ENCODE measurements at regions not wholly inside any gene's neighbourhood (a gene's known extent, or its start where the extent isn't known, plus 50 kb on each side); places are given as distances from the start of the nearest gene placed in this dataset.

DNA sequence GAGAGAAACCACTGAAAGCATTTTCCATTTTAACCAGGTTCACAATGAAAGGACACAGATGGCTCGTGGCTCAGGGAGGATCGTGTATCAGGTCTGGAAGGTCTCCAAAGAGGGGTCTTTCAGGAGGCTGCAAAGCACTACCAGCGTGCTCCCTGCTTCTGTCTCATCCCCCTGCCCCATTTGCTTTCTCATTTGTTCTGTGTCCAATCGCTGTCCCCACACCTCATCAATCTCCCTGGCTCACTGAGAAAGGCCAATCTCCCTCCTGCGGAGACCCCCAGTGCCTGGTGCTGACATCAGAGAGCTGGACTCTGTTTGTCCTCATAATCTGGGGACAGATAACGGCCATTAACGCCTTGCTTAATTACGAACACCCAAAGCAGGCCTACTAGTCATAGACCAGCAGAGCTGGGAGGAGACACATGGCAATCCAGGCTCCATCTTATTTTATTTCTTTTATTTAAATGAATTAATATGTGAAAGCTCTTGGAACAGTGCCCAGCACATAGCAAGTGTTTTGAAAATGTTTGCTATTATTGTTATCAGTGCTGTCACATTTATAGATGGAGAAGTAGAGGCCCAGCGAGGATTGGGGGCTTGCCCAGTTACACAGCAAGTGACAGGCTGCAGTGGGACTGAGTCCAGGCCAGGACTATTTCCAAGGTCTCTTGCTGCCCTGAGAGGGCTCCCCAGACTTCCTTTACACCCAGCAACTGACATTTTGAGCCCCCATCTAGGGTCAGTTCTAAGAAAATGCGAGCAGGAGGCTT lies 341.0 kb upstream of the USP24 start:
- Histone ChIP-seq H3K4me3 (ENCODE audit: low read length, poor library complexity, severe bottlenecking) (no peak overlapping the region), H3K9me2 (replicated peaks; ENCODE audit: low read depth, low read length) (no peaks in the 10 kb centered on the region), H3K36me3 (ENCODE audit: insufficient read depth, low read length) (no peaks in the 10 kb centered on the region), H3K9ac (ENCODE audit: low read depth, low read length, poor library complexity, severe bottlenecking) (no peak overlapping the region), H3K27me3 (ENCODE audit: insufficient read depth, low read length, poor library complexity, severe bottlenecking) (no peaks in the 10 kb centered on the region), H3F3A (ENCODE audit: low read depth) (no peaks in the 10 kb centered on the region), H3K4me2 (ENCODE audit: low read depth, low read length, poor library complexity, severe bottlenecking) (no peak overlapping the region), H2AFZ (ENCODE audit: low read length) (no peak overlapping the region), H3K79me2 (ENCODE audit: insufficient read depth, low read length) (no peaks in the 10 kb centered on the region), H4K20me1 (ENCODE audit: insufficient read depth, low read length, poor library complexity, severe bottlenecking) (no peaks in the 10 kb centered on the region), H3K4me1 (ENCODE audit: insufficient read depth, low read length, poor library complexity, severe bottlenecking) (no peaks in the 10 kb centered on the region), H3K9me3 (ENCODE audit: insufficient read depth, low read depth, low read length) (peaks cover 3% of the 10 kb centered on the region; the same call in 1 of the 2 replicates)
- TF ChIP-seq, protein P1, sequence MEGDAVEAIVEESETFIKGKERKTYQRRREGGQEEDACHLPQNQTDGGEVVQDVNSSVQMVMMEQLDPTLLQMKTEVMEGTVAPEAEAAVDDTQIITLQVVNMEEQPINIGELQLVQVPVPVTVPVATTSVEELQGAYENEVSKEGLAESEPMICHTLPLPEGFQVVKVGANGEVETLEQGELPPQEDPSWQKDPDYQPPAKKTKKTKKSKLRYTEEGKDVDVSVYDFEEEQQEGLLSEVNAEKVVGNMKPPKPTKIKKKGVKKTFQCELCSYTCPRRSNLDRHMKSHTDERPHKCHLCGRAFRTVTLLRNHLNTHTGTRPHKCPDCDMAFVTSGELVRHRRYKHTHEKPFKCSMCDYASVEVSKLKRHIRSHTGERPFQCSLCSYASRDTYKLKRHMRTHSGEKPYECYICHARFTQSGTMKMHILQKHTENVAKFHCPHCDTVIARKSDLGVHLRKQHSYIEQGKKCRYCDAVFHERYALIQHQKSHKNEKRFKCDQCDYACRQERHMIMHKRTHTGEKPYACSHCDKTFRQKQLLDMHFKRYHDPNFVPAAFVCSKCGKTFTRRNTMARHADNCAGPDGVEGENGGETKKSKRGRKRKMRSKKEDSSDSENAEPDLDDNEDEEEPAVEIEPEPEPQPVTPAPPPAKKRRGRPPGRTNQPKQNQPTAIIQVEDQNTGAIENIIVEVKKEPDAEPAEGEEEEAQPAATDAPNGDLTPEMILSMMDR (conservative IDR thresholded peaks at IDR 0.05; ENCODE audit: low read length): no peak
- TF ChIP-seq EZH2phosphoT487 (IDR thresholded peaks at IDR 0.05; ENCODE audit: borderline replicate concordance): no peak

DNA sequence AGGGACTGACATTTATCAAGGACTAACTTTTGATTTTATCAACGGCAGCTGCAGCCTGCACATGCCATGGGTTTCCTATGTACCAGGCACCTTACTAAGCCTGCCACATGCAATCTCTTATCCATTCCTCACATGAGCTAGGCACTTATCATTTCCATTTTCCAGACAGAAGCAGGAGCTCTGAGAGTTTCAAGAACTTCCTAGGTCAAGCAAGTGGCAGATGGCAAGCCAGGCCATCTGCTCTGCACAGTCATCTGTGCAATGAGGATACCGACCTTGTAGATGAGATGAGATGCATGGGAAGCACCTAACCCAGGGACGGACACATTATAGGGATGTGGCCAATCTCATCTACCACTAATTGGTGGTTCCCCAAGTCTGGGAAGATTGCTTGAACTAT lies 339.4 kb upstream of the USP24 start:
- Histone ChIP-seq H3K79me2 (ENCODE audit: insufficient read depth, low read length) (no peaks in the 10 kb centered on the region), H3K36me3 (ENCODE audit: insufficient read depth, low read length) (no peaks in the 10 kb centered on the region), H3K4me3 (ENCODE audit: low read length, poor library complexity, severe bottlenecking) (no peak overlapping the region), H3F3A (ENCODE audit: low read depth) (no peaks in the 10 kb centered on the region), H4K20me1 (ENCODE audit: insufficient read depth, low read length, poor library complexity, severe bottlenecking) (no peaks in the 10 kb centered on the region), H3K4me2 (ENCODE audit: low read depth, low read length, poor library complexity, severe bottlenecking) (no peak overlapping the region), H3K4me1 (ENCODE audit: insufficient read depth, low read length, poor library complexity, severe bottlenecking) (no peaks in the 10 kb centered on the region), H3K9me2 (replicated peaks; ENCODE audit: low read depth, low read length) (no peaks in the 10 kb centered on the region), H3K9ac (ENCODE audit: low read depth, low read length, poor library complexity, severe bottlenecking) (no peak overlapping the region), H3K9me3 (ENCODE audit: insufficient read depth, low read depth, low read length) (0 out of 2 replicates have a peak, but pooled peaks cover 3% of the 10 kb centered on the region), H2AFZ (ENCODE audit: low read length) (no peak overlapping the region), H3K27me3 (ENCODE audit: insufficient read depth, low read length, poor library complexity, severe bottlenecking) (no peaks in the 10 kb centered on the region)
- TF ChIP-seq, protein P1 (conservative IDR thresholded peaks at IDR 0.05; ENCODE audit: low read length): no peak
- no peak for TF ChIP-seq EZH2phosphoT487 (IDR thresholded peaks at IDR 0.05; ENCODE audit: borderline replicate concordance)

DNA sequence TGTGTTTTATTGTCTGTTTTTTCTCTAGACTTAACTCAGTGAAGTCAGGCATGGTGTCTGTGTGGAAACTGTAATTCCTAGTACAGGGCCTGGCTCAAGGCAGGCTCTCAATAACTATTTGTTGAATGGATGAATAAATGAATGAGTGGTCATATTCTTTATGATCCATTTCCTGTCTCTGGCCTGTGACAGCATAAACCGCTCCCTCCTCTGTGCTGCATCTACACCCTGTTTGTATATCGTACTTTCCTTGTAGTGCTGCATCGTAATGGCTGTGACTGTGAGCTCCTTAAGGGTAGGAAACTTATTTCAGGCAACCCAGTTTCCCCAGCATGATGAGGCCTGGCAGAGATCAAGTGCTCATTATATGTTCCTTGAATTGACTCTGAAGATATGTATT lies 337.5 kb upstream of the USP24 start:
- Histone ChIP-seq H3K9ac (ENCODE audit: low read depth, low read length, poor library complexity, severe bottlenecking) (no peak overlapping the region), H3F3A (ENCODE audit: low read depth) (no peaks in the 10 kb centered on the region), H4K20me1 (ENCODE audit: insufficient read depth, low read length, poor library complexity, severe bottlenecking) (no peaks in the 10 kb centered on the region), H3K4me3 (ENCODE audit: low read length, poor library complexity, severe bottlenecking) (no peak overlapping the region), H3K4me2 (ENCODE audit: low read depth, low read length, poor library complexity, severe bottlenecking) (no peak overlapping the region), H3K9me2 (replicated peaks; ENCODE audit: low read depth, low read length) (no peaks in the 10 kb centered on the region), H3K9me3 (ENCODE audit: insufficient read depth, low read depth, low read length) (0 out of 2 replicates have a peak, but pooled peaks cover 3% of the 10 kb centered on the region), H3K36me3 (ENCODE audit: insufficient read depth, low read length) (no peaks in the 10 kb centered on the region), H2AFZ (ENCODE audit: low read length) (no peak overlapping the region), H3K27me3 (ENCODE audit: insufficient read depth, low read length, poor library complexity, severe bottlenecking) (no peaks in the 10 kb centered on the region), H3K79me2 (ENCODE audit: insufficient read depth, low read length) (no peaks in the 10 kb centered on the region), H3K4me1 (ENCODE audit: insufficient read depth, low read length, poor library complexity, severe bottlenecking) (no peaks in the 10 kb centered on the region)
- TF ChIP-seq EZH2phosphoT487 (IDR thresholded peaks at IDR 0.05; ENCODE audit: borderline replicate concordance): no peak
- TF ChIP-seq, protein P1 (conservative IDR thresholded peaks at IDR 0.05; ENCODE audit: low read length): no peak

Measured in Loucy (cell line).